ENCODE measurements at regions not wholly inside any gene's neighbourhood (a gene's known extent, or its start where the extent isn't known, plus 50 kb on each side); places are given as distances from the start of the nearest gene placed in this dataset.

- ATAC-seq (no peak), DNase-seq (no peak)
- no peak overlapping the region for H3K27ac ChIP-seq
- H3K36me3 ChIP-seq, result no peaks in the 10 kb centered on the region
- WGBS, 2 donors, result 96 to 98% methylated on average over 4 of the region's 4 CpGs
- H3K4me3 ChIP-seq, result no peak overlapping the region
- H3K9me3 ChIP-seq, result no peaks in the 10 kb centered on the region
- peaks cover 0 to 27% (median 20%) of the 10 kb centered on the region in 9 donors for H3K4me1 ChIP-seq
- no peaks in the 10 kb centered on the region for H3K27me3 ChIP-seq
- intact Hi-C loops (cut with DNase I), result no loop called here
- no peak for TF ChIP-seq CTCF (IDR thresholded peaks at IDR 0.05)
Measured at GRCh38 chr13:33514362-33514761, 228.8 kb upstream of the STARD13 start.

- no peak overlapping the region for H3K4me3 ChIP-seq
- ATAC-seq, result no peak
- intact Hi-C loops (cut with DNase I), result no loop called here
- no peak for DNase-seq
- WGBS, 2 donors, result 83 to 94% methylated on average over 3 of the region's 3 CpGs
- no peak for TF ChIP-seq CTCF (IDR thresholded peaks at IDR 0.05)
- peaks cover 0 to 19% (median 12%) of the 10 kb centered on the region in 9 donors for H3K4me1 ChIP-seq
- no peaks in the 10 kb centered on the region for H3K36me3 ChIP-seq
- no peaks in the 10 kb centered on the region for H3K27me3 ChIP-seq
- no peak overlapping the region for H3K27ac ChIP-seq
- H3K9me3 ChIP-seq, result no peaks in the 10 kb centered on the region
Measured at GRCh38 chr13:33515146-33515545, 229.6 kb upstream of the STARD13 start.

GRCh38 chr13:33518452-33518851, 232.9 kb upstream of the STARD13 start:
- intact Hi-C loops (cut with DNase I), result no loop called here
- Histone ChIP-seq H3K36me3 (no peaks in the 10 kb centered on the region), H3K27me3 (no peaks in the 10 kb centered on the region), H3K4me1 (no peaks in the 10 kb centered on the region), H3K9me3 (no peaks in the 10 kb centered on the region), H3K4me3 (no peak overlapping the region), H3K27ac (no peak overlapping the region)
- ATAC-seq (no peak), DNase-seq (no peak)
- TF ChIP-seq CTCF (IDR thresholded peaks at IDR 0.05), result no peak
- 84 to 92% methylated on average over 2 of the region's 2 CpGs for WGBS, 2 donors

- intact Hi-C loops (cut with DNase I), result no loop called here
- peak in 2 of 8 donors; percentile 52 to 73 for ATAC-seq
- Histone ChIP-seq H3K36me3 (no peaks in the 10 kb centered on the region), H3K9me3 (no peaks in the 10 kb centered on the region), H3K27me3 (no peaks in the 10 kb centered on the region), H3K4me1 (peaks cover 0 to 10% (median 0%) of the 10 kb centered on the region in 9 donors), H3K27ac (peak overlapping the region in 3 of 10 donors; percentile 21 to 59 (median 34)), H3K4me3 (no peak overlapping the region)
- TF ChIP-seq CTCF (IDR thresholded peaks at IDR 0.05), result no peak
- no peak for DNase-seq
- WGBS, 2 donors, result 89 to 93% methylated on average over 8 of the region's 8 CpGs
Measured at GRCh38 chr13:33519561-33520467, 234.3 kb upstream of the STARD13 start.
